ENCODE measurements at regions not wholly inside any gene's neighbourhood (a gene's known extent, or its start where the extent isn't known, plus 50 kb on each side); places are given as distances from the start of the nearest gene placed in this dataset.

DNA sequence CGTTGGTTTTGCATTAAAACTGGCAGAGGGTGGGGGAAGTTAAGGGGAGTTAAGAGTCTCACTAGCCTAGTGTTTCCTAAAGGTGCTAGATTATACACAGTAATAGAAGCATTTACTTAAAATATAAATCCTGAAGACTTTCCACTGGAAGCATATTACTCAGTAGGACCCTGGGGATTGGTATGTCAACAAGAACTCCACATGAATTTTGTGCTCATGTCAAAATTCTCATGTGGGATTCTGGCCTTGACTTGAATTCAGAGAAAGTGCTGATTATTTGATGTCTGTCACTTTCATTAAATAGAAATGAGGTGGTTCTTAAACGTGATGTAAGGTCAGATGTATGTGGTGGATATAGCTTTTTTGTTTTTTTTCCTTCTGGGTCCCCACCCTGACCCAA is 997.2 kb downstream of the TUSC7 start:
- TF ChIP-seq, protein P1, sequence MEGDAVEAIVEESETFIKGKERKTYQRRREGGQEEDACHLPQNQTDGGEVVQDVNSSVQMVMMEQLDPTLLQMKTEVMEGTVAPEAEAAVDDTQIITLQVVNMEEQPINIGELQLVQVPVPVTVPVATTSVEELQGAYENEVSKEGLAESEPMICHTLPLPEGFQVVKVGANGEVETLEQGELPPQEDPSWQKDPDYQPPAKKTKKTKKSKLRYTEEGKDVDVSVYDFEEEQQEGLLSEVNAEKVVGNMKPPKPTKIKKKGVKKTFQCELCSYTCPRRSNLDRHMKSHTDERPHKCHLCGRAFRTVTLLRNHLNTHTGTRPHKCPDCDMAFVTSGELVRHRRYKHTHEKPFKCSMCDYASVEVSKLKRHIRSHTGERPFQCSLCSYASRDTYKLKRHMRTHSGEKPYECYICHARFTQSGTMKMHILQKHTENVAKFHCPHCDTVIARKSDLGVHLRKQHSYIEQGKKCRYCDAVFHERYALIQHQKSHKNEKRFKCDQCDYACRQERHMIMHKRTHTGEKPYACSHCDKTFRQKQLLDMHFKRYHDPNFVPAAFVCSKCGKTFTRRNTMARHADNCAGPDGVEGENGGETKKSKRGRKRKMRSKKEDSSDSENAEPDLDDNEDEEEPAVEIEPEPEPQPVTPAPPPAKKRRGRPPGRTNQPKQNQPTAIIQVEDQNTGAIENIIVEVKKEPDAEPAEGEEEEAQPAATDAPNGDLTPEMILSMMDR (conservative IDR thresholded peaks at IDR 0.05; ENCODE audit: low read depth in 2 of 2): no peak
- TF ChIP-seq POLR2AphosphoS5 (IDR thresholded peaks at IDR 0.05; ENCODE audit: low read depth) (no peak), CREB1 (CRISPR knock-in tag; IDR thresholded peaks at IDR 0.05; ENCODE audit: low read depth) (no peak), EZH2 (IDR thresholded peaks at IDR 0.05; ENCODE audit: low read depth, unreplicated experiment) (no peak), ZNF331 (CRISPR knock-in tag; IDR thresholded peaks at IDR 0.05; ENCODE audit: low read depth) (no peak), NANOG (IDR thresholded peaks at IDR 0.05; ENCODE audit: borderline replicate concordance) (no peak), EZH2phosphoT487 (IDR thresholded peaks at IDR 0.05; ENCODE audit: unreplicated experiment) (no peak), JUNB (IDR thresholded peaks at IDR 0.05; ENCODE audit: unreplicated experiment) (no peak)
- TF ChIP-seq, protein P2, sequence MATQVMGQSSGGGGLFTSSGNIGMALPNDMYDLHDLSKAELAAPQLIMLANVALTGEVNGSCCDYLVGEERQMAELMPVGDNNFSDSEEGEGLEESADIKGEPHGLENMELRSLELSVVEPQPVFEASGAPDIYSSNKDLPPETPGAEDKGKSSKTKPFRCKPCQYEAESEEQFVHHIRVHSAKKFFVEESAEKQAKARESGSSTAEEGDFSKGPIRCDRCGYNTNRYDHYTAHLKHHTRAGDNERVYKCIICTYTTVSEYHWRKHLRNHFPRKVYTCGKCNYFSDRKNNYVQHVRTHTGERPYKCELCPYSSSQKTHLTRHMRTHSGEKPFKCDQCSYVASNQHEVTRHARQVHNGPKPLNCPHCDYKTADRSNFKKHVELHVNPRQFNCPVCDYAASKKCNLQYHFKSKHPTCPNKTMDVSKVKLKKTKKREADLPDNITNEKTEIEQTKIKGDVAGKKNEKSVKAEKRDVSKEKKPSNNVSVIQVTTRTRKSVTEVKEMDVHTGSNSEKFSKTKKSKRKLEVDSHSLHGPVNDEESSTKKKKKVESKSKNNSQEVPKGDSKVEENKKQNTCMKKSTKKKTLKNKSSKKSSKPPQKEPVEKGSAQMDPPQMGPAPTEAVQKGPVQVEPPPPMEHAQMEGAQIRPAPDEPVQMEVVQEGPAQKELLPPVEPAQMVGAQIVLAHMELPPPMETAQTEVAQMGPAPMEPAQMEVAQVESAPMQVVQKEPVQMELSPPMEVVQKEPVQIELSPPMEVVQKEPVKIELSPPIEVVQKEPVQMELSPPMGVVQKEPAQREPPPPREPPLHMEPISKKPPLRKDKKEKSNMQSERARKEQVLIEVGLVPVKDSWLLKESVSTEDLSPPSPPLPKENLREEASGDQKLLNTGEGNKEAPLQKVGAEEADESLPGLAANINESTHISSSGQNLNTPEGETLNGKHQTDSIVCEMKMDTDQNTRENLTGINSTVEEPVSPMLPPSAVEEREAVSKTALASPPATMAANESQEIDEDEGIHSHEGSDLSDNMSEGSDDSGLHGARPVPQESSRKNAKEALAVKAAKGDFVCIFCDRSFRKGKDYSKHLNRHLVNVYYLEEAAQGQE (IDR thresholded peaks at IDR 0.05; ENCODE audit: unreplicated experiment): no peak
- TF ChIP-seq, protein P3, sequence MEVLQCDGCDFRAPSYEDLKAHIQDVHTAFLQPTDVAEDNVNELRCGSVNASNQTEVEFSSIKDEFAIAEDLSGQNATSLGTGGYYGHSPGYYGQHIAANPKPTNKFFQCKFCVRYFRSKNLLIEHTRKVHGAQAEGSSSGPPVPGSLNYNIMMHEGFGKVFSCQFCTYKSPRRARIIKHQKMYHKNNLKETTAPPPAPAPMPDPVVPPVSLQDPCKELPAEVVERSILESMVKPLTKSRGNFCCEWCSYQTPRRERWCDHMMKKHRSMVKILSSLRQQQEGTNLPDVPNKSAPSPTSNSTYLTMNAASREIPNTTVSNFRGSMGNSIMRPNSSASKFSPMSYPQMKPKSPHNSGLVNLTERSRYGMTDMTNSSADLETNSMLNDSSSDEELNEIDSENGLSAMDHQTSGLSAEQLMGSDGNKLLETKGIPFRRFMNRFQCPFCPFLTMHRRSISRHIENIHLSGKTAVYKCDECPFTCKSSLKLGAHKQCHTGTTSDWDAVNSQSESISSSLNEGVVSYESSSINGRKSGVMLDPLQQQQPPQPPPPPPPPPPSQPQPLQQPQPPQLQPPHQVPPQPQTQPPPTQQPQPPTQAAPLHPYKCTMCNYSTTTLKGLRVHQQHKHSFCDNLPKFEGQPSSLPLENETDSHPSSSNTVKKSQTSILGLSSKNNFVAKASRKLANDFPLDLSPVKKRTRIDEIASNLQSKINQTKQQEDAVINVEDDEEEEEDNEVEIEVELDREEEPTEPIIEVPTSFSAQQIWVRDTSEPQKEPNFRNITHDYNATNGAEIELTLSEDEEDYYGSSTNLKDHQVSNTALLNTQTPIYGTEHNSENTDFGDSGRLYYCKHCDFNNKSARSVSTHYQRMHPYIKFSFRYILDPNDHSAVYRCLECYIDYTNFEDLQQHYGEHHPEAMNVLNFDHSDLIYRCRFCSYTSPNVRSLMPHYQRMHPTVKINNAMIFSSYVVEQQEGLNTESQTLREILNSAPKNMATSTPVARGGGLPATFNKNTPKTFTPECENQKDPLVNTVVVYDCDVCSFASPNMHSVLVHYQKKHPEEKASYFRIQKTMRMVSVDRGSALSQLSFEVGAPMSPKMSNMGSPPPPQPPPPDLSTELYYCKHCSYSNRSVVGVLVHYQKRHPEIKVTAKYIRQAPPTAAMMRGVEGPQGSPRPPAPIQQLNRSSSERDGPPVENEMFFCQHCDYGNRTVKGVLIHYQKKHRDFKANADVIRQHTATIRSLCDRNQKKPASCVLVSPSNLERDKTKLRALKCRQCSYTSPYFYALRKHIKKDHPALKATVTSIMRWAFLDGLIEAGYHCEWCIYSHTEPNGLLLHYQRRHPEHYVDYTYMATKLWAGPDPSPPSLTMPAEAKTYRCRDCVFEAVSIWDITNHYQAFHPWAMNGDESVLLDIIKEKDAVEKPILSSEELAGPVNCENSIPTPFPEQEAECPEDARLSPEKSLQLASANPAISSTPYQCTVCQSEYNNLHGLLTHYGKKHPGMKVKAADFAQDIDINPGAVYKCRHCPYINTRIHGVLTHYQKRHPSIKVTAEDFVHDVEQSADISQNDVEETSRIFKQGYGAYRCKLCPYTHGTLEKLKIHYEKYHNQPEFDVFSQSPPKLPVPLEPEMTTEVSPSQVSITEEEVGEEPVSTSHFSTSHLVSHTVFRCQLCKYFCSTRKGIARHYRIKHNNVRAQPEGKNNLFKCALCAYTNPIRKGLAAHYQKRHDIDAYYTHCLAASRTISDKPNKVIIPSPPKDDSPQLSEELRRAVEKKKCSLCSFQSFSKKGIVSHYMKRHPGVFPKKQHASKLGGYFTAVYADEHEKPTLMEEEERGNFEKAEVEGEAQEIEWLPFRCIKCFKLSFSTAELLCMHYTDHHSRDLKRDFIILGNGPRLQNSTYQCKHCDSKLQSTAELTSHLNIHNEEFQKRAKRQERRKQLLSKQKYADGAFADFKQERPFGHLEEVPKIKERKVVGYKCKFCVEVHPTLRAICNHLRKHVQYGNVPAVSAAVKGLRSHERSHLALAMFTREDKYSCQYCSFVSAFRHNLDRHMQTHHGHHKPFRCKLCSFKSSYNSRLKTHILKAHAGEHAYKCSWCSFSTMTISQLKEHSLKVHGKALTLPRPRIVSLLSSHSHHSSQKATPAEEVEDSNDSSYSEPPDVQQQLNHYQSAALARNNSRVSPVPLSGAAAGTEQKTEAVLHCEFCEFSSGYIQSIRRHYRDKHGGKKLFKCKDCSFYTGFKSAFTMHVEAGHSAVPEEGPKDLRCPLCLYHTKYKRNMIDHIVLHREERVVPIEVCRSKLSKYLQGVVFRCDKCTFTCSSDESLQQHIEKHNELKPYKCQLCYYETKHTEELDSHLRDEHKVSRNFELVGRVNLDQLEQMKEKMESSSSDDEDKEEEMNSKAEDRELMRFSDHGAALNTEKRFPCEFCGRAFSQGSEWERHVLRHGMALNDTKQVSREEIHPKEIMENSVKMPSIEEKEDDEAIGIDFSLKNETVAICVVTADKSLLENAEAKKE (CRISPR knock-in tag; IDR thresholded peaks at IDR 0.05): no peak
- TF ChIP-seq, protein P4, sequence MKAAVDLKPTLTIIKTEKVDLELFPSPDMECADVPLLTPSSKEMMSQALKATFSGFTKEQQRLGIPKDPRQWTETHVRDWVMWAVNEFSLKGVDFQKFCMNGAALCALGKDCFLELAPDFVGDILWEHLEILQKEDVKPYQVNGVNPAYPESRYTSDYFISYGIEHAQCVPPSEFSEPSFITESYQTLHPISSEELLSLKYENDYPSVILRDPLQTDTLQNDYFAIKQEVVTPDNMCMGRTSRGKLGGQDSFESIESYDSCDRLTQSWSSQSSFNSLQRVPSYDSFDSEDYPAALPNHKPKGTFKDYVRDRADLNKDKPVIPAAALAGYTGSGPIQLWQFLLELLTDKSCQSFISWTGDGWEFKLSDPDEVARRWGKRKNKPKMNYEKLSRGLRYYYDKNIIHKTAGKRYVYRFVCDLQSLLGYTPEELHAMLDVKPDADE (IDR thresholded peaks at IDR 0.05): no peak

Measured in GM23338 (cell line).